ENCODE measurements at regions not wholly inside any gene's neighbourhood (a gene's known extent, or its start where the extent isn't known, plus 50 kb on each side); places are given as distances from the start of the nearest gene placed in this dataset.

GRCh38 chr5:2283481-2284045 lies 400.8 kb upstream of the IRX4 start:
- Histone ChIP-seq H4K20me1 (ENCODE audit: low read depth) (no peaks in the 10 kb centered on the region), H3K4me1 (peaks cover 6% of the 10 kb centered on the region), H3F3A (ENCODE audit: low read depth) (peaks cover 3% of the 10 kb centered on the region), H3K4me2 (no peak overlapping the region), H3K27ac (no peak overlapping the region), H3K27me3 (no peaks in the 10 kb centered on the region), H3K4me3 (no peak overlapping the region), H3K79me2 (ENCODE audit: low read depth) (no peaks in the 10 kb centered on the region), H2AFZ (replicated peaks) (no peak overlapping the region), H3K36me3 (no peaks in the 10 kb centered on the region), H3K9me3 (ENCODE audit: low read depth) (no peaks in the 10 kb centered on the region), H3K9ac (no peak overlapping the region)
- Mint-ChIP-seq H3K9me3 (peaks cover 4% of the 10 kb centered on the region), H3K27ac (no peak overlapping the region), H3K4me3 (no peak overlapping the region), H3K27me3 (ENCODE audit: insufficient read depth, low read depth) (peaks cover 11% of the 10 kb centered on the region), H3K4me1 (peaks cover 8% of the 10 kb centered on the region), H3K36me3 (peaks cover 3% of the 10 kb centered on the region)
- no peak for DNase-seq (ENCODE audit: low spot score)
- TF ChIP-seq EZH2 (IDR thresholded peaks at IDR 0.05) (no peak), CTCF (IDR thresholded peaks at IDR 0.05) (no peak)

- H3K4me1 Mint-ChIP-seq, result peaks cover 10% of the 10 kb centered on the region
- H3K4me3 ChIP-seq, result no peak overlapping the region
- no peak overlapping the region for H2AFZ ChIP-seq (replicated peaks)
- no peak overlapping the region for H3K9ac ChIP-seq
- no peaks in the 10 kb centered on the region for H4K20me1 ChIP-seq (ENCODE audit: low read depth)
- H3K27me3 Mint-ChIP-seq (ENCODE audit: insufficient read depth, low read depth), result peaks cover 13% of the 10 kb centered on the region
- peaks cover 3% of the 10 kb centered on the region for H3F3A ChIP-seq (ENCODE audit: low read depth)
- peaks cover 4% of the 10 kb centered on the region for H3K9me3 Mint-ChIP-seq
- no peaks in the 10 kb centered on the region for H3K27me3 ChIP-seq
- no peaks in the 10 kb centered on the region for H3K36me3 ChIP-seq
- peak overlapping the region; percentile 32 for H3K27ac Mint-ChIP-seq
- H3K36me3 Mint-ChIP-seq, result peaks cover 3% of the 10 kb centered on the region
- no peak overlapping the region for H3K27ac ChIP-seq
- no peaks in the 10 kb centered on the region for H3K9me3 ChIP-seq (ENCODE audit: low read depth)
- no peak overlapping the region for H3K4me2 ChIP-seq
- no peaks in the 10 kb centered on the region for H3K79me2 ChIP-seq (ENCODE audit: low read depth)
- TF ChIP-seq EZH2 (IDR thresholded peaks at IDR 0.05) (no peak), CTCF (IDR thresholded peaks at IDR 0.05) (no peak), EZH2phosphoT487 (IDR thresholded peaks at IDR 0.05) (no peak)
- H3K4me3 Mint-ChIP-seq, result no peak overlapping the region
- H3K4me1 ChIP-seq, result peaks cover 6% of the 10 kb centered on the region
- DNase-seq (ENCODE audit: low spot score), result no peak
These were observed 400.2 kb upstream of the IRX4 start for GRCh38 chr5:2282893-2283292.

GRCh38 chr5:2282034-2282690 lies 399.4 kb upstream of the IRX4 start:
- peak overlapping the region; percentile 69 for H3K27ac Mint-ChIP-seq
- no peak overlapping the region for H3K9ac ChIP-seq
- no peaks in the 10 kb centered on the region for H3K27me3 ChIP-seq
- no peaks in the 10 kb centered on the region for H3K79me2 ChIP-seq (ENCODE audit: low read depth)
- peaks cover 10% of the 10 kb centered on the region for H3K4me1 Mint-ChIP-seq
- H3K9me3 Mint-ChIP-seq, result peaks cover 4% of the 10 kb centered on the region
- no peaks in the 10 kb centered on the region for H4K20me1 ChIP-seq (ENCODE audit: low read depth)
- peaks cover 3% of the 10 kb centered on the region for H3K36me3 Mint-ChIP-seq
- no peaks in the 10 kb centered on the region for H3K9me3 ChIP-seq (ENCODE audit: low read depth)
- peaks cover 6% of the 10 kb centered on the region for H3K4me1 ChIP-seq
- no peaks in the 10 kb centered on the region for H3K36me3 ChIP-seq
- no peak for TF ChIP-seq CTCF (IDR thresholded peaks at IDR 0.05)
- TF ChIP-seq EZH2 (IDR thresholded peaks at IDR 0.05), result no peak
- TF ChIP-seq EZH2phosphoT487 (IDR thresholded peaks at IDR 0.05), result no peak
- no peak overlapping the region for H3K4me3 Mint-ChIP-seq
- peak; percentile 20 for DNase-seq (ENCODE audit: low spot score)
- no peak overlapping the region for H3K4me2 ChIP-seq
- H3K4me3 ChIP-seq, result no peak overlapping the region
- H3F3A ChIP-seq (ENCODE audit: low read depth), result peaks cover 3% of the 10 kb centered on the region
- H2AFZ ChIP-seq (replicated peaks), result no peak overlapping the region
- H3K27ac ChIP-seq, result no peak overlapping the region
- peaks cover 13% of the 10 kb centered on the region for H3K27me3 Mint-ChIP-seq (ENCODE audit: insufficient read depth, low read depth)

All from neural progenitor cell (in vitro differentiated cells).